ENCODE measurements at regions not wholly inside any gene's neighbourhood (a gene's known extent, or its start where the extent isn't known, plus 50 kb on each side); places are given as distances from the start of the nearest gene placed in this dataset.

DNA sequence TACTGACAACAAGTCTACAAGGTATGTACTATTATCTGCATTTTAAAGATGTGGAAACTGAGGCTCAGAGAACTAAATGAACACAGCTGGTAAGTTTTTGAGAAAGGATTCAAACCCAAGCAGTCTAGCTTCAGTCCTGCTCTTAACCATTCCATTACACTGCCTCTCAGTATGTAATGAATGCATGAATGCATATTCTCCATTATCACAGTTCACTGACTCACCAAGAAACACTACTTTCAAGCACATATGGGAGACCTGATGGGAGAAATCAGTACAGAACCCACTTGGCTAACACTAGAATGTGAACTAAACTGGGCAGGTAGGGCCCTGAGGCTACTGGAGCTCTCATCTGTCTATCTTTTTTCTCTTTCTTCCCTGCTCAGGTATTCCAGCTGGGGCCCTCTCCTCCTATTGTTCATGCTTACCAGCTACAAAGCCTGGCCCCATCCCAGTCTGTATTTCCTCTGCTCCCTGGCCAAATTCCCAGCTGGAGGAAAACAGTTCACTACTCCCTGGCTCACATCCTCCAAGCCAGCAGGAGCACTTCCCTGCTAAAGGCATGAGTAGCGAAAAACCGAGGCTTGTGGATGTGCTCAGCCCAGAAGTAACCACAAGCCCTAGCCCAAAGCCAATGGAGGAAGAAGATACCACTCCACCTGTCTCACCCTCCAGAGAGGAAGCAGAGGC, 178.2 kb upstream of the ARHGEF9 start:
- TF ChIP-seq, protein P1, sequence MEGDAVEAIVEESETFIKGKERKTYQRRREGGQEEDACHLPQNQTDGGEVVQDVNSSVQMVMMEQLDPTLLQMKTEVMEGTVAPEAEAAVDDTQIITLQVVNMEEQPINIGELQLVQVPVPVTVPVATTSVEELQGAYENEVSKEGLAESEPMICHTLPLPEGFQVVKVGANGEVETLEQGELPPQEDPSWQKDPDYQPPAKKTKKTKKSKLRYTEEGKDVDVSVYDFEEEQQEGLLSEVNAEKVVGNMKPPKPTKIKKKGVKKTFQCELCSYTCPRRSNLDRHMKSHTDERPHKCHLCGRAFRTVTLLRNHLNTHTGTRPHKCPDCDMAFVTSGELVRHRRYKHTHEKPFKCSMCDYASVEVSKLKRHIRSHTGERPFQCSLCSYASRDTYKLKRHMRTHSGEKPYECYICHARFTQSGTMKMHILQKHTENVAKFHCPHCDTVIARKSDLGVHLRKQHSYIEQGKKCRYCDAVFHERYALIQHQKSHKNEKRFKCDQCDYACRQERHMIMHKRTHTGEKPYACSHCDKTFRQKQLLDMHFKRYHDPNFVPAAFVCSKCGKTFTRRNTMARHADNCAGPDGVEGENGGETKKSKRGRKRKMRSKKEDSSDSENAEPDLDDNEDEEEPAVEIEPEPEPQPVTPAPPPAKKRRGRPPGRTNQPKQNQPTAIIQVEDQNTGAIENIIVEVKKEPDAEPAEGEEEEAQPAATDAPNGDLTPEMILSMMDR (IDR thresholded peaks at IDR 0.05), result no peak
- no peak for TF ChIP-seq POLR2A (IDR thresholded peaks at IDR 0.05)
